ENCODE measurements at regions not wholly inside any gene's neighbourhood (a gene's known extent, or its start where the extent isn't known, plus 50 kb on each side); places are given as distances from the start of the nearest gene placed in this dataset.

GRCh38 chr5:86831128-86831527, 213.4 kb downstream of the COX7C start:
- no peak for TF ChIP-seq CTCF (conservative IDR thresholded peaks at IDR 0.05 in 1 of 2, IDR thresholded peaks at IDR 0.05 in 1 of 2; ENCODE audit: low read depth in 1 of 2, low read length in 2 of 2)
- TF ChIP-seq EZH2 (IDR thresholded peaks at IDR 0.05; ENCODE audit: low read length, missing control alignments): no peak
